ENCODE measurements at regions not wholly inside any gene's neighbourhood (a gene's known extent, or its start where the extent isn't known, plus 50 kb on each side); places are given as distances from the start of the nearest gene placed in this dataset.

GRCh38 chr4:148790691-148791090, 348.5 kb upstream of the NR3C2 start:
- no peak overlapping the region for H3K4me3 ChIP-seq (ENCODE audit: low read depth, low read length)
- DNase-seq (ENCODE audit: low read depth): peak; percentile 56
- TF ChIP-seq, protein P1, sequence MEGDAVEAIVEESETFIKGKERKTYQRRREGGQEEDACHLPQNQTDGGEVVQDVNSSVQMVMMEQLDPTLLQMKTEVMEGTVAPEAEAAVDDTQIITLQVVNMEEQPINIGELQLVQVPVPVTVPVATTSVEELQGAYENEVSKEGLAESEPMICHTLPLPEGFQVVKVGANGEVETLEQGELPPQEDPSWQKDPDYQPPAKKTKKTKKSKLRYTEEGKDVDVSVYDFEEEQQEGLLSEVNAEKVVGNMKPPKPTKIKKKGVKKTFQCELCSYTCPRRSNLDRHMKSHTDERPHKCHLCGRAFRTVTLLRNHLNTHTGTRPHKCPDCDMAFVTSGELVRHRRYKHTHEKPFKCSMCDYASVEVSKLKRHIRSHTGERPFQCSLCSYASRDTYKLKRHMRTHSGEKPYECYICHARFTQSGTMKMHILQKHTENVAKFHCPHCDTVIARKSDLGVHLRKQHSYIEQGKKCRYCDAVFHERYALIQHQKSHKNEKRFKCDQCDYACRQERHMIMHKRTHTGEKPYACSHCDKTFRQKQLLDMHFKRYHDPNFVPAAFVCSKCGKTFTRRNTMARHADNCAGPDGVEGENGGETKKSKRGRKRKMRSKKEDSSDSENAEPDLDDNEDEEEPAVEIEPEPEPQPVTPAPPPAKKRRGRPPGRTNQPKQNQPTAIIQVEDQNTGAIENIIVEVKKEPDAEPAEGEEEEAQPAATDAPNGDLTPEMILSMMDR (IDR thresholded peaks at IDR 0.05; ENCODE audit: insufficient read depth, low read length): no peak

GRCh38 chr4:148790246-148790645, 348.0 kb upstream of the NR3C2 start:
- no peak overlapping the region for H3K4me3 ChIP-seq (ENCODE audit: low read depth, low read length)
- TF ChIP-seq, protein P1 (IDR thresholded peaks at IDR 0.05; ENCODE audit: insufficient read depth, low read length): no peak
- DNase-seq (ENCODE audit: low read depth): no peak

DNA sequence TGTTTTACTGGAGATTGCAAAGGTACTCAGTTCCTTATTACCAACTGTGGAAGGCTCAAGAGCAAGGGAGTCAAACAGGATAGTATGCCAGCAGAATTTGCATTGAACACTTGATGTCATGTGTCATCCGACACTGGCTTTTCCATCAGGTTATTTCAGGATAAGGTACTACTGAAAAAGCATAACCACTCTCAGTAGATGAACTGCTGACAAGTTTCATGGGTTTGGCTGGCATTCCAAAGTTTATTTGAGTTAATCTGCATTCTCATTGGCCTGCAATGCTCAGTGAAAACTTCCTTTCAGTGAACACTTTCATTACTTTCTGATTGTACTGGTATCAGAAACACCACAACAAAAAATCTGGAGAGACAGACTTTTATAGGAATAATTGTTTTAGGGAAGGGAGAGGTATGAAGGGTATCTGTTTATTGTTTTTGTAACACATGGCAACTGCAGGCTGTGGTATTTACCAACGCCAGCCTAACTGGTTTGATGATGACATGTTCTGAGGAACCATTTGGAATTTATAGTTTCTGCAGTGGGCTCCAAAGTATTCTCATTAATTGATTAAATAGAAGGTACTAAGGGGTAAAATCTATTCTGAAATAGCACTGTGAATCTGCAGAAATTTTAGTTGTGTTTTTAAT, 345.7 kb upstream of the NR3C2 start:
- DNase-seq (ENCODE audit: low read depth): peak; percentile 30
- H3K4me3 ChIP-seq (ENCODE audit: low read depth, low read length): no peak overlapping the region
- TF ChIP-seq, protein P1 (IDR thresholded peaks at IDR 0.05; ENCODE audit: insufficient read depth, low read length): no peak

- DNase-seq (ENCODE audit: low read depth): no peak
- TF ChIP-seq, protein P1 (IDR thresholded peaks at IDR 0.05; ENCODE audit: insufficient read depth, low read length): no peak
- H3K4me3 ChIP-seq (ENCODE audit: low read depth, low read length): no peak overlapping the region
These were observed 345.1 kb upstream of the NR3C2 start for GRCh38 chr4:148787285-148787684.

DNA sequence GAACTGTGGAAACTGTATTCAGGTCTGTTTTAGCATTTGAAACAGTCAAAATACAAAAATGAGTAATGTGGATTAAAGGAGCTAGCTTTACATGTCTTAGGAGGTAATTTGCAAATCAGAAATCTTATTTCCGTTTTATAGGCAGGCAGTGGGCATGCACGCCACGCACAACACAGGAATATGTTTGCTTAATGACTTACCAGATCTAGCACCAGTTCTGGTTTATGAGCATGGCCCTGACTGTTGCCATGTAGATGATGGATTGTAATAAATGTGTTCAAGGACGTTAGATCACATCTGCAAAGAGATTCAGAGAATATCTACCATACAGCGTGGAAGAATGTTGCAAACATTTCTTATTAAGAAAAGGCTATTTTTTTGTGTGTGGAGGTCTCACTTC, 344.5 kb upstream of the NR3C2 start:
- DNase-seq (ENCODE audit: low read depth): no peak
- TF ChIP-seq, protein P1 (IDR thresholded peaks at IDR 0.05; ENCODE audit: insufficient read depth, low read length): no peak
- H3K4me3 ChIP-seq (ENCODE audit: low read depth, low read length): no peak overlapping the region

DNA sequence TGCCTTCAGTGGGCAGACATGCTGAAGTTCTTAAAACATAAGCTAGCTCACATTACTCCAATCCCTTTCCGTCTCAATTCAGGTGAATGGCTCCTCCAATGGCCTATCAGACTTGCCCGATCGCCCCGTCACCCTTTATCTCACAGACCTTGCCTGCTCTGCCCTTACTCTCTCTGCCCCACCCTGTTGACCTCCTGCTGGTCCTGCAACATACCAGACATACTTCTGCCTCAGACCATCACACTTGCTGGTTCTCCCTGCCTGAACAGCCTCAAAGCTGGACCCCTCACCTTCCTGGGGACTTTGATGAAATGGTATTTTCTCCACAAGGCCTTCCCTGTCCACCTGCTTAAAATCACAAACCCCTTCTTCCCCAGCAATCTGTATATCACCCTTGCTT, 340.1 kb upstream of the NR3C2 start:
- TF ChIP-seq, protein P1 (IDR thresholded peaks at IDR 0.05; ENCODE audit: insufficient read depth, low read length): no peak
- no peak for DNase-seq (ENCODE audit: low read depth)
- H3K4me3 ChIP-seq (ENCODE audit: low read depth, low read length): no peak overlapping the region

All from fibroblast of the aortic adventitia (primary cell).